ENCODE measurements at regions not wholly inside any gene's neighbourhood (a gene's known extent, or its start where the extent isn't known, plus 50 kb on each side); places are given as distances from the start of the nearest gene placed in this dataset.

DNA sequence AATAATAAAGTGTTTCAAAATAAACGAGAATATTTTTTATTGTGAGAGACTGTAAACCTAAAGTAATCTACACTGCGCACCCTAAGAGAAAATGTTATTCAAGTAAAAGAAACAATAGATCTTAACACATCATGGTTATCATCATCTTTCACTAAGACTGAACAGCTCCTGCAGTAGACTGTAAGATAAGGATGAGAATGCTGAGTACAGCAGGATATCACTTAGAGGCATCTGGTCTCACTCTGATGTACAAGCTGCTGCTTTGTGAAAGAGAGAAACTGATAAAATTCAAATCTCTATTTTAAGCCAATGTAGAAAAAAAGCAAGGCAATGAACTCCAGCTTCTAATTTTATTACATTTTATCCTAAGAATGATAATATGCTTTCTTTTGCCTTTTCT is 261.7 kb upstream of the HTR2A start:
- dilution Hi-C loops (cut with MboI; ENCODE audit: extremely low pct_ligation_motif_present, low sequenced_read_pairs) (no loop called here), intact Hi-C loops (cut with micrococcal nuclease) (no loop called here)
- Histone ChIP-seq H4K20me1 (replicated peaks; ENCODE audit: control insufficient read depth, extremely low read depth, insufficient read depth, low read length) (no peaks in the 10 kb centered on the region), H3K36me3 (ENCODE audit: control insufficient read depth in 2 of 2, extremely low read depth in 1 of 2, insufficient read depth in 2 of 2, low read length in 2 of 2) (no peaks in the 10 kb centered on the region), H3K4me2 (ENCODE audit: insufficient read depth, low read length) (no peak overlapping the region), H3K9me1 (replicated peaks; ENCODE audit: control insufficient read depth, extremely low read depth, insufficient read depth, low read length) (no peaks in the 10 kb centered on the region), H3K4me3 (replicated peaks in 1 of 3; ENCODE audit: insufficient read depth in 1 of 3, low read depth in 1 of 3, low read length in 3 of 3) (no peak overlapping the region), H3K9ac (replicated peaks; ENCODE audit: extremely low read depth, insufficient read depth, low read length) (no peak overlapping the region), H3K27me3 (ENCODE audit: control insufficient read depth in 2 of 2, insufficient read depth in 2 of 2, low read length in 2 of 2) (no peaks in the 10 kb centered on the region), H3K27ac (ENCODE audit: insufficient read depth, low read depth, low read length) (no peak overlapping the region), H3K79me2 (ENCODE audit: control insufficient read depth, insufficient read depth, low read length) (no peaks in the 10 kb centered on the region), H2AFZ (ENCODE audit: low read depth, low read length) (no peak overlapping the region), H3K4me1 (ENCODE audit: control insufficient read depth, extremely low read depth, insufficient read depth, low read length) (no peaks in the 10 kb centered on the region), H3K9me3 (replicated peaks; ENCODE audit: control insufficient read depth, insufficient read depth, low read length) (no peaks in the 10 kb centered on the region)
- TF ChIP-seq POLR2A (IDR thresholded peaks at IDR 0.05; ENCODE audit: low read depth, low read length) (no peak), MYC (IDR thresholded peaks at IDR 0.05; ENCODE audit: low read depth, low read length) (no peak), GATA2 (IDR thresholded peaks at IDR 0.05; ENCODE audit: insufficient read depth, insufficient read length, low read depth, low read length) (no peak), FOS (IDR thresholded peaks at IDR 0.05; ENCODE audit: borderline replicate concordance, insufficient read depth, low read length) (no peak), JUN (IDR thresholded peaks at IDR 0.05; ENCODE audit: borderline replicate concordance, insufficient read depth, insufficient read length, low read depth) (no peak), POLR2AphosphoS5 (IDR thresholded peaks at IDR 0.05; ENCODE audit: insufficient read depth, low read depth, low read length) (no peak), EZH2 (IDR thresholded peaks at IDR 0.05; ENCODE audit: borderline replicate concordance, low read depth, low read length, severe bottlenecking) (no peak)
- TF ChIP-seq, protein P1, sequence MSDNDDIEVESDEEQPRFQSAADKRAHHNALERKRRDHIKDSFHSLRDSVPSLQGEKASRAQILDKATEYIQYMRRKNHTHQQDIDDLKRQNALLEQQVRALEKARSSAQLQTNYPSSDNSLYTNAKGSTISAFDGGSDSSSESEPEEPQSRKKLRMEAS (IDR thresholded peaks at IDR 0.05; ENCODE audit: insufficient read depth, insufficient read length): no peak
- ChIA-PET POLR2A (no interaction called here), CTCF (no interaction called here)
- BruUV-seq (replicated peaks): no TSS peak
- FAIRE-seq: no peak
- DNase-seq (ENCODE audit: low read depth, low spot score): no peak

DNA sequence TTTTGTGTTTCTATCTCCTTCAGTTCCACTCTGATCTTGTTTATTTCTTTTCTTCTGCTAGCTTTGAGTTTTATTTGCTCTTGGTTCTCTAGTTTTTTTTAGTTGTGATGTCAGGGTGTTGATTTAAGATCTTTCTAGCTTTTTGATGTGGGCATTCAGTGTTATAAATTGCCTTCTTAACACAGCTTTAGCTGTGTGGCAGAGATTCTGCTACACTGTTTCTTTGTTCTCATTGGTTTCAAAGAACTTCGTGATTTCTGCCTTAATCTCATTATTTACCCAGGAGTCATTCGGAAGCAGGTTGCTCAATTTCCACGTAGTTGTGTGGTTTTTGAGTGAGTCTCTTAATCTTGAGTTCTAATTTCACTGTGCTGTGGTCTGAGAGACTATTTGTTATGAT is 251.7 kb upstream of the HTR2A start:
- Histone ChIP-seq H3K27me3 (ENCODE audit: control insufficient read depth in 2 of 2, insufficient read depth in 2 of 2, low read length in 2 of 2) (no peaks in the 10 kb centered on the region), H3K27ac (ENCODE audit: insufficient read depth, low read depth, low read length) (no peak overlapping the region), H4K20me1 (replicated peaks; ENCODE audit: control insufficient read depth, extremely low read depth, insufficient read depth, low read length) (no peaks in the 10 kb centered on the region), H3K4me2 (ENCODE audit: insufficient read depth, low read length) (no peak overlapping the region), H3K9ac (replicated peaks; ENCODE audit: extremely low read depth, insufficient read depth, low read length) (no peak overlapping the region), H2AFZ (ENCODE audit: low read depth, low read length) (no peak overlapping the region), H3K9me3 (replicated peaks; ENCODE audit: control insufficient read depth, insufficient read depth, low read length) (no peaks in the 10 kb centered on the region), H3K4me3 (replicated peaks in 1 of 3; ENCODE audit: insufficient read depth in 1 of 3, low read depth in 1 of 3, low read length in 3 of 3) (no peak overlapping the region), H3K9me1 (replicated peaks; ENCODE audit: control insufficient read depth, extremely low read depth, insufficient read depth, low read length) (no peaks in the 10 kb centered on the region), H3K4me1 (ENCODE audit: control insufficient read depth, extremely low read depth, insufficient read depth, low read length) (no peaks in the 10 kb centered on the region), H3K79me2 (ENCODE audit: control insufficient read depth, insufficient read depth, low read length) (no peaks in the 10 kb centered on the region), H3K36me3 (ENCODE audit: control insufficient read depth in 2 of 2, extremely low read depth in 1 of 2, insufficient read depth in 2 of 2, low read length in 2 of 2) (no peaks in the 10 kb centered on the region)
- ChIA-PET CTCF (no interaction called here), POLR2A (no interaction called here)
- dilution Hi-C loops (cut with MboI; ENCODE audit: extremely low pct_ligation_motif_present, low sequenced_read_pairs): no loop called here
- TF ChIP-seq, protein P2, sequence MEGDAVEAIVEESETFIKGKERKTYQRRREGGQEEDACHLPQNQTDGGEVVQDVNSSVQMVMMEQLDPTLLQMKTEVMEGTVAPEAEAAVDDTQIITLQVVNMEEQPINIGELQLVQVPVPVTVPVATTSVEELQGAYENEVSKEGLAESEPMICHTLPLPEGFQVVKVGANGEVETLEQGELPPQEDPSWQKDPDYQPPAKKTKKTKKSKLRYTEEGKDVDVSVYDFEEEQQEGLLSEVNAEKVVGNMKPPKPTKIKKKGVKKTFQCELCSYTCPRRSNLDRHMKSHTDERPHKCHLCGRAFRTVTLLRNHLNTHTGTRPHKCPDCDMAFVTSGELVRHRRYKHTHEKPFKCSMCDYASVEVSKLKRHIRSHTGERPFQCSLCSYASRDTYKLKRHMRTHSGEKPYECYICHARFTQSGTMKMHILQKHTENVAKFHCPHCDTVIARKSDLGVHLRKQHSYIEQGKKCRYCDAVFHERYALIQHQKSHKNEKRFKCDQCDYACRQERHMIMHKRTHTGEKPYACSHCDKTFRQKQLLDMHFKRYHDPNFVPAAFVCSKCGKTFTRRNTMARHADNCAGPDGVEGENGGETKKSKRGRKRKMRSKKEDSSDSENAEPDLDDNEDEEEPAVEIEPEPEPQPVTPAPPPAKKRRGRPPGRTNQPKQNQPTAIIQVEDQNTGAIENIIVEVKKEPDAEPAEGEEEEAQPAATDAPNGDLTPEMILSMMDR (IDR thresholded peaks at IDR 0.05; ENCODE audit: extremely low read depth in 1 of 2, insufficient read depth in 1 of 2, low read depth in 1 of 2, low read length in 2 of 2): no peak
- TF ChIP-seq EZH2 (IDR thresholded peaks at IDR 0.05; ENCODE audit: borderline replicate concordance, low read depth, low read length, severe bottlenecking) (no peak), FOS (IDR thresholded peaks at IDR 0.05; ENCODE audit: borderline replicate concordance, insufficient read depth, low read length) (no peak), JUN (IDR thresholded peaks at IDR 0.05; ENCODE audit: borderline replicate concordance, insufficient read depth, insufficient read length, low read depth) (no peak), GATA2 (IDR thresholded peaks at IDR 0.05; ENCODE audit: insufficient read depth, insufficient read length, low read depth, low read length) (no peak), MYC (IDR thresholded peaks at IDR 0.05; ENCODE audit: low read depth, low read length) (no peak), POLR2A (IDR thresholded peaks at IDR 0.05; ENCODE audit: low read depth, low read length) (no peak), POLR2AphosphoS5 (IDR thresholded peaks at IDR 0.05; ENCODE audit: insufficient read depth, low read depth, low read length) (no peak)
- TF ChIP-seq, protein P1 (IDR thresholded peaks at IDR 0.05; ENCODE audit: insufficient read depth, insufficient read length): no peak
- BruUV-seq (replicated peaks): no TSS peak
- FAIRE-seq: no peak
- no peak for DNase-seq (ENCODE audit: low read depth, low spot score)
- intact Hi-C loops (cut with micrococcal nuclease): no loop called here
